ENCODE measurements at regions not wholly inside any gene's neighbourhood (a gene's known extent, or its start where the extent isn't known, plus 50 kb on each side); places are given as distances from the start of the nearest gene placed in this dataset.
"Not testable (repeated sequence)": the region's sequence is repeated elsewhere in the genome, so short reads cannot be mapped to it uniquely, and the experiment has no call there.

DNA sequence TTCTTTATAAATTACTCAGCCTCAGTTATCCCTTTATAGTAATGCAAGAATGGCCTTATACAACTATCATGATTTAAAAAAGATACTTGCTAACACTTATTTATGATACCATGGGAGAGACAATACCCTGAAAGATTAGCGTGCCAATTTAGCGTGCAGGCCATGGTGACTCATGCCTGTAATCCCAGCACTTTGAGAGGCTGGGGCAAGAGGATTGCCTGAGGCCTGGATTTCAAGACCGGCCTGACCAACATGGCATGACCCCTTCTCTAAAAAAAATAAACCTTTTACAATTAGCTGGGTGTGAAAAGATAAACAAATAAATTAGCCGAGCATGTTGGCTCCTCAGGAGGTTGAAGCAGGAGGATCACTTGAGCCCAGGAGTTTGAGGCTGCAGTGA lies 493.4 kb upstream of the FSIP2 start:
- H3K4me3 ChIP-seq: no peak overlapping the region
- DNase-seq (ENCODE audit: low read depth in 1 of 2, low spot score in 2 of 2): no peak
- no peak overlapping the region for H3K27ac ChIP-seq
- H3K27me3 ChIP-seq (replicated peaks): no peaks in the 10 kb centered on the region
- H3K36me3 ChIP-seq: no peaks in the 10 kb centered on the region
- H3K4me1 ChIP-seq (replicated peaks): no peaks in the 10 kb centered on the region
- H3K9me3 ChIP-seq (replicated peaks): no peaks in the 10 kb centered on the region

GRCh38 chr2:185245806-185246205 lies 492.8 kb upstream of the FSIP2 start:
- no peaks in the 10 kb centered on the region for H3K36me3 ChIP-seq
- H3K27me3 ChIP-seq (replicated peaks): no peaks in the 10 kb centered on the region
- H3K4me3 ChIP-seq: no peak overlapping the region
- no peaks in the 10 kb centered on the region for H3K9me3 ChIP-seq (replicated peaks)
- DNase-seq (ENCODE audit: low read depth in 1 of 2, low spot score in 2 of 2): no peak
- H3K4me1 ChIP-seq (replicated peaks): no peaks in the 10 kb centered on the region
- H3K27ac ChIP-seq: no peak overlapping the region

GRCh38 chr2:185246717-185247116 lies 491.9 kb upstream of the FSIP2 start:
- H3K4me3 ChIP-seq: no peak overlapping the region
- H3K4me1 ChIP-seq (replicated peaks): no peaks in the 10 kb centered on the region
- H3K27ac ChIP-seq: no peak overlapping the region
- H3K9me3 ChIP-seq (replicated peaks): no peaks in the 10 kb centered on the region
- no peak for DNase-seq (ENCODE audit: low read depth in 1 of 2, low spot score in 2 of 2)
- no peaks in the 10 kb centered on the region for H3K36me3 ChIP-seq
- H3K27me3 ChIP-seq (replicated peaks): no peaks in the 10 kb centered on the region

GRCh38 chr2:185255566-185255965 lies 483.0 kb upstream of the FSIP2 start:
- H3K36me3 ChIP-seq: no peaks in the 10 kb centered on the region
- H3K9me3 ChIP-seq (replicated peaks): no peaks in the 10 kb centered on the region
- no peaks in the 10 kb centered on the region for H3K27me3 ChIP-seq (replicated peaks)
- H3K4me3 ChIP-seq: no peak overlapping the region
- no peak overlapping the region for H3K27ac ChIP-seq
- no peaks in the 10 kb centered on the region for H3K4me1 ChIP-seq (replicated peaks)
- no peak for DNase-seq (ENCODE audit: low read depth in 1 of 2, low spot score in 2 of 2)

GRCh38 chr2:185265747-185266146 lies 472.9 kb upstream of the FSIP2 start:
- no peaks in the 10 kb centered on the region for H3K27me3 ChIP-seq (replicated peaks)
- DNase-seq (ENCODE audit: low read depth in 1 of 2, low spot score in 2 of 2): no peak
- H3K4me3 ChIP-seq: no peak overlapping the region
- H3K27ac ChIP-seq: no peak overlapping the region
- H3K36me3 ChIP-seq: no peaks in the 10 kb centered on the region
- no peaks in the 10 kb centered on the region for H3K4me1 ChIP-seq (replicated peaks)
- no peaks in the 10 kb centered on the region for H3K9me3 ChIP-seq (replicated peaks)

GRCh38 chr2:185268651-185269050 lies 470.0 kb upstream of the FSIP2 start:
- H3K27me3 ChIP-seq (replicated peaks): no peaks in the 10 kb centered on the region
- no peaks in the 10 kb centered on the region for H3K36me3 ChIP-seq
- H3K27ac ChIP-seq: no peak overlapping the region
- H3K4me1 ChIP-seq (replicated peaks): no peaks in the 10 kb centered on the region
- DNase-seq (ENCODE audit: low read depth in 1 of 2, low spot score in 2 of 2): no peak
- no peak overlapping the region for H3K4me3 ChIP-seq
- no peaks in the 10 kb centered on the region for H3K9me3 ChIP-seq (replicated peaks)

DNA sequence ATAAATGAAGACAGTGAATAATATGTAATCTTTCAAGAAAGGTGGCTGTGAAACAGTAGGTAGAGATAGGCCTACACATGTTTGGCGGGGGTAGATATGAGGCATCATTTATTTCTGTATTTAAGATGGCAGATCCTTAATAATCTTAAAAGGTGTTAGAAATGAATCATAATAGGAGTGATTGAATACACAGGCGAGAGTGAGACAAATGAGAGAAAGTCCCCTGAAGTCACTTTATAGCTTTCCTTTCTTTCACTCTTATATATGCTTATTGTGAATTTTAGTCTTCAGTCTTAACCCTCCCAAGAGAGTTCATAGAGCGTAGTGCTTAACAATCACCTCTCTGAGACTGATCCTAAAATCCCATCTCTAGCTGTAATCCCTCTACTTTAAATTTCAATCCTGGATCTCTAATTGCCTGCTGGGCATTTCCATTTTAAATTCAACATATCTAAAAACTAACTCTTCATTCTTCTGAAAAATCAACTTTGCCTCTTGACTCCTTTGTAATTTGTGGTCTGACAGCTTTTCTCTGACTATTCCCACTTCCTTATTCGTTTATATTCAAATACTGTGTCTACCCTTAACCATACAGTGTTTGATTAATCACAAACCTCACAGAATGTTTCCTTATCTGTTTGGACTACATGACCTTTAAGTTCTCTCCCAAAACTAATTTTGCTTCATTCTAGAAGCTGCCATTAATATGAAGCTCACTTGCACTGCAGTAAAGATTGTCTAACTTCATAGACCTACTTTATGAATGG lies 463.7 kb upstream of the FSIP2 start:
- Histone ChIP-seq H3K4me3 (no peak overlapping the region), H3K4me1 (replicated peaks) (no peaks in the 10 kb centered on the region), H3K9me3 (replicated peaks) (no peaks in the 10 kb centered on the region), H3K27ac (no peak overlapping the region), H3K36me3 (no peaks in the 10 kb centered on the region), H3K27me3 (replicated peaks) (no peaks in the 10 kb centered on the region)
- DNase-seq (ENCODE audit: low read depth in 1 of 2, low spot score in 2 of 2): no peak

DNA sequence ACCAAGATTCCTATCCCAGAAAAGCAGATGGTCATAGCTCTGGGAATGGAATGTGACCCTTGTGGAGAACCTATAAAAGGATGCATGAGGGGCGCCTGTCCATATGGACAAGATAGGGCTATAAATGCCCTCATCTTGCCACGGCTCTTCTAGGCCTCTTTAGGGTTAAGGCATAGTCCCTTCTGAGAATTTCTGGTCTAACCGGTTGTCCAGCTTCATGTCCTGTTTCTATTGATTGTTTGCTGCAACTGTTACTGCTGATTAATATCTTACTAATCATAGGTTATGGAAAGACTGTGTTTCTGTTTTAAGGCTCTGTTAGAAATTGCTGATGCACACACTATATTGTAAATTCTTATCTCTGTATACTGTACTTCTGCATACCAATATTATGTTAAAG lies 462.6 kb upstream of the FSIP2 start:
- DNase-seq (ENCODE audit: low read depth in 1 of 2, low spot score in 2 of 2); H3K4me1 ChIP-seq (replicated peaks); H3K27ac ChIP-seq: not testable (repeated sequence)

GRCh38 chr2:185278761-185279160 lies 459.8 kb upstream of the FSIP2 start:
- Histone ChIP-seq H3K36me3 (no peaks in the 10 kb centered on the region), H3K27ac (no peak overlapping the region)

More for the DNA sequence above, 462.6 kb upstream of the FSIP2 start:
- H3K4me3 ChIP-seq; H3K27me3 ChIP-seq (replicated peaks); H3K36me3 ChIP-seq; H3K9me3 ChIP-seq (replicated peaks): not testable (repeated sequence)

DNA sequence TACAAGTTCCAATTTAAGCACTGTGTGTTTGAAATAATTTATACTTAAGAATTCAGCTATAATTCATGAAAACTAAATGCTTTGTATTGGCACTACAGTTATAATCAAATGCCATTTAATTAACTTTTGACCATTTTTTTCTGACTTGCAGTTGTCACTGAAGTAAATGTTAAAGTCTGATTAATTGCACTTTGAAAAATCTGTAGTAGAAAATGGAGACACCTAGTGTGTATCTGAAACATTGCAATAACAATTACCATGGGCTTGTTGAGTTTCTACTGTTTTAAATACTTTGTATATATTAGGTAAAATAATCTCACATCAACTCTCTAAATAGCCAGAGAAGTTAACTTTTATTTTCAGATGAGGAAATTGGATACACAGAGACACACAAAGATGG lies 458.6 kb upstream of the FSIP2 start:
- no peaks in the 10 kb centered on the region for H3K36me3 ChIP-seq
- no peak overlapping the region for H3K4me3 ChIP-seq
- H3K4me1 ChIP-seq (replicated peaks): no peaks in the 10 kb centered on the region
- no peak for DNase-seq (ENCODE audit: low read depth in 1 of 2, low spot score in 2 of 2)
- no peaks in the 10 kb centered on the region for H3K27me3 ChIP-seq (replicated peaks)
- no peaks in the 10 kb centered on the region for H3K9me3 ChIP-seq (replicated peaks)
- no peak overlapping the region for H3K27ac ChIP-seq

More at GRCh38 chr2:185278761-185279160, 459.8 kb upstream of the FSIP2 start:
- no peaks in the 10 kb centered on the region for H3K9me3 ChIP-seq (replicated peaks)
- DNase-seq (ENCODE audit: low read depth in 1 of 2, low spot score in 2 of 2): no peak
- no peaks in the 10 kb centered on the region for H3K4me1 ChIP-seq (replicated peaks)
- no peaks in the 10 kb centered on the region for H3K27me3 ChIP-seq (replicated peaks)
- no peak overlapping the region for H3K4me3 ChIP-seq

DNA sequence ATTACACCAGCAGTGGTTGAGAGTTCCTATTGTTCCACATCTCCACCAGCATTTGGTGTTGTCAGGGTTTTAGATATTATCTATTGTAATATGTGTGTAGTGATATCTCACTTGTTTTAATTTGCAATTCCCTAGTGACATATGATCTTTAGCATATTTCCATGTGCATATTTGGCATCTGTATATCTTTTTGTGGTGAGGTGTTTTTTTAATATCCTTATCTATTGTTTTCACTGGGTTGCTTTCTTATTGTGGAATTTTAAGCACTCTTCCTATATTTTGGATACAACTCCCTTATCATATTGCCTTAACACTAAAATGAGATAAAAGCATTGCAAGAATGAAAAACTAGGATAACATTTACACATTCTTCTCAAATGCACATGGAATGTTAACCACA lies 453.9 kb upstream of the FSIP2 start:
- DNase-seq (ENCODE audit: low read depth in 1 of 2, low spot score in 2 of 2): no peak
- H3K4me3 ChIP-seq: no peak overlapping the region
- no peak overlapping the region for H3K27ac ChIP-seq
- no peaks in the 10 kb centered on the region for H3K4me1 ChIP-seq (replicated peaks)
- no peaks in the 10 kb centered on the region for H3K9me3 ChIP-seq (replicated peaks)
- no peaks in the 10 kb centered on the region for H3K36me3 ChIP-seq
- no peaks in the 10 kb centered on the region for H3K27me3 ChIP-seq (replicated peaks)

GRCh38 chr2:185290012-185290411 lies 448.6 kb upstream of the FSIP2 start:
- H3K27me3 ChIP-seq (replicated peaks); H3K27ac ChIP-seq; DNase-seq (ENCODE audit: low read depth in 1 of 2, low spot score in 2 of 2); H3K9me3 ChIP-seq (replicated peaks); H3K4me3 ChIP-seq; H3K36me3 ChIP-seq; H3K4me1 ChIP-seq (replicated peaks): not testable (repeated sequence)

- Histone ChIP-seq H3K36me3 (no peaks in the 10 kb centered on the region), H3K27me3 (replicated peaks) (no peaks in the 10 kb centered on the region), H3K9me3 (replicated peaks) (no peaks in the 10 kb centered on the region), H3K4me1 (replicated peaks) (no peaks in the 10 kb centered on the region), H3K27ac (no peak overlapping the region), H3K4me3 (no peak overlapping the region)
- peak; percentile 10 to 50 for DNase-seq (ENCODE audit: low read depth in 1 of 2, low spot score in 2 of 2)
These were observed 447.5 kb upstream of the FSIP2 start for GRCh38 chr2:185291035-185291647.

- Histone ChIP-seq H3K36me3 (no peaks in the 10 kb centered on the region), H3K27me3 (replicated peaks) (no peaks in the 10 kb centered on the region), H3K9me3 (replicated peaks) (no peaks in the 10 kb centered on the region), H3K4me1 (replicated peaks) (no peaks in the 10 kb centered on the region), H3K4me3 (no peak overlapping the region), H3K27ac (no peak overlapping the region)
- no peak for DNase-seq (ENCODE audit: low read depth in 1 of 2, low spot score in 2 of 2)
These were observed 438.7 kb upstream of the FSIP2 start for GRCh38 chr2:185299867-185300266.

DNA sequence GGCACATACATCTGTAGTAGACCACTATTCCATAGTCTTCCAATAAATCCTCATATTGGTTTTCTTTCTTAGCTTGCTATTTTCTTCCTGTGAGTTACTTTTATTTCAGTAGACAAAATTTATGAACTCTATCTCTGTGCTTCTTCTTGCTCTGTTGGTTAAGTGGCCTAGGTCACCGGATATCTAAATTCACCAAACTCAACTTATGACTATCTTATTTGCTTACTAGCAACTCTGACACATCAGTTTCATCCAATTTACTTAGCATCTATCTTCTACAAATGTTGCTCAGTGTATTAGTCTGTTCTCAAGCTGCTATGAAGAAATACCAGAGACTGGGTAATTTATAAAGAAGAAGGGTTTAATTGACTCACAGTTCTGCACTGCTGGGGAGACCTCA lies 432.5 kb upstream of the FSIP2 start:
- H3K4me1 ChIP-seq (replicated peaks): no peaks in the 10 kb centered on the region
- H3K36me3 ChIP-seq: no peaks in the 10 kb centered on the region
- H3K4me3 ChIP-seq: no peak overlapping the region
- H3K9me3 ChIP-seq (replicated peaks): no peaks in the 10 kb centered on the region
- DNase-seq (ENCODE audit: low read depth in 1 of 2, low spot score in 2 of 2): no peak
- no peak overlapping the region for H3K27ac ChIP-seq
- no peaks in the 10 kb centered on the region for H3K27me3 ChIP-seq (replicated peaks)

All from SJSA1 (cell line).